Body of pancreas (tissue), 4 donors: ENCODE measurements at regions not wholly inside any gene's neighbourhood (a gene's known extent, or its start where the extent isn't known, plus 50 kb on each side); places are given as distances from the start of the nearest gene placed in this dataset.

Experiments used
- ATAC-seq: fragments of 150-250 bp; one replicate; pipeline ENCODE4 v1.9.1; 2016
- DNase-seq, 4 donors: peaks; one replicate each; pipeline ENCODE4 v3.0.0-alpha.2; 2019
- H3K27ac ChIP-seq, 4 donors: fragments of 200-600 bp; sonication (generic); 1 replicate in 3 of 4; 2 replicates in 1 of 4; pipeline versions ENCODE4 v1.5.1 to v1.6.1; 2016 to 2019; ENCODE audit warnings: mild to moderate bottlenecking in 1 of 4, mixed read lengths in 1 of 4, moderate library complexity in 1 of 4
- H3K27me3 ChIP-seq, 2 donors: fragments of 200-600 bp; sonication (generic); one replicate each; pipeline ENCODE4 v1.6.0; 2016; ENCODE audit warnings: mild to moderate bottlenecking in 1 of 2
- H3K36me3 ChIP-seq, 2 donors: fragments of 200-600 bp; sonication (generic); replicated peaks in 1 of 2; 2 replicates each; pipeline ENCODE4 v1.5.1; 2016; ENCODE audit warnings: low read depth in 2 of 2; ENCODE audit not compliant: insufficient read depth in 1 of 2
- H3K4me1 ChIP-seq: fragments of 200-600 bp; sonication (generic); one replicate; pipeline ENCODE4 v1.6.0; 2016
- H3K4me3 ChIP-seq, 2 donors: fragments of 200-600 bp; sonication (generic); 1 replicate in 1 of 2; 2 replicates in 1 of 2; pipeline ENCODE4 v1.5.1; 2016 to 2019
- H3K9me3 ChIP-seq, 3 donors: fragments of 200-600 bp; sonication (generic); 1 replicate in 2 of 3; 2 replicates in 1 of 3; pipeline ENCODE4 v1.5.1; 2016
- CTCF ChIP-seq, 7 experiments: fragments of 450-650 bp in 4 of 7; fragments of 200-600 bp in 3 of 7; sonication (generic) in 3 of 7; IDR thresholded peaks; one replicate each; pipeline ENCODE4 v1.5.1; 2016 to 2019; ENCODE audit warnings: antibody characterized with exemption in 7 of 7
- POLR2A ChIP-seq, 3 donors: fragments of 450-650 bp; IDR thresholded peaks; one replicate each; pipeline ENCODE4 v1.6.1; 2016; ENCODE audit warnings: antibody characterized with exemption in 3 of 3, mild to moderate bottlenecking in 2 of 3
- WGBS, 2 donors: methylation state at CpG; one replicate each; pipeline ENCODE4 v1.1.5; 2017; 5-methylcytosine and 5-hydroxymethylcytosine counted together
- intact Hi-C: fragments of 100-400 bp; cut with DNase I; formaldehyde crosslinking; loops from one replicate; pipeline ENCODE4 v1.15.1; 2023

DNA sequence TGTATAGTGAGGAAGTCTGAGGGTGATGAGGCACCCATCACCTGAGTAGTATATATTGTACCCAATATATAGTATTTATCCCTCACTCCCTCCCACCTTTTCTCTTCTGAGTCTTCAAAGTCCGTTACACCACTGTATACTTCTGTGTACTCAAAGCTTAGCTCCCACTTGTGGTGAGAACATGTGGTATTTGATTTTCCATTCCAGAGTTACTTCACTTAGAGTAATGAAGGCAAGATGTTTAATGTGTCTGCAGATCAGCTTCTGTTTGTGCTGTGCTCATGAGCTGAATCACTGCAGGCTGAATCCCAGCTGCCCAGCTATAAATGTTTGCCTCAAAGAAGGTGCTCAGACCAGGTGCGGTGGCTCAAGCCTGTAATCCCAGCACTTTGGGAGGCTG, 139.3 kb upstream of the FOXA2 start:
- WGBS, 2 donors, result 50 to 51% methylated on average over 2 of the region's 2 CpGs
- intact Hi-C loops, result no loop called here
- no peaks in the 10 kb centered on the region for H3K36me3 ChIP-seq
- no peaks in the 10 kb centered on the region for H3K9me3 ChIP-seq
- no peaks in the 10 kb centered on the region for H3K27me3 ChIP-seq
- no peak overlapping the region for H3K27ac ChIP-seq
- H3K4me1 ChIP-seq, result no peaks in the 10 kb centered on the region
- no peak overlapping the region for H3K4me3 ChIP-seq
- TF ChIP-seq CTCF (IDR thresholded peaks at IDR 0.05), result no peak
- no peak for TF ChIP-seq POLR2A (IDR thresholded peaks at IDR 0.05)
- DNase-seq (no peak), ATAC-seq (no peak)

DNA sequence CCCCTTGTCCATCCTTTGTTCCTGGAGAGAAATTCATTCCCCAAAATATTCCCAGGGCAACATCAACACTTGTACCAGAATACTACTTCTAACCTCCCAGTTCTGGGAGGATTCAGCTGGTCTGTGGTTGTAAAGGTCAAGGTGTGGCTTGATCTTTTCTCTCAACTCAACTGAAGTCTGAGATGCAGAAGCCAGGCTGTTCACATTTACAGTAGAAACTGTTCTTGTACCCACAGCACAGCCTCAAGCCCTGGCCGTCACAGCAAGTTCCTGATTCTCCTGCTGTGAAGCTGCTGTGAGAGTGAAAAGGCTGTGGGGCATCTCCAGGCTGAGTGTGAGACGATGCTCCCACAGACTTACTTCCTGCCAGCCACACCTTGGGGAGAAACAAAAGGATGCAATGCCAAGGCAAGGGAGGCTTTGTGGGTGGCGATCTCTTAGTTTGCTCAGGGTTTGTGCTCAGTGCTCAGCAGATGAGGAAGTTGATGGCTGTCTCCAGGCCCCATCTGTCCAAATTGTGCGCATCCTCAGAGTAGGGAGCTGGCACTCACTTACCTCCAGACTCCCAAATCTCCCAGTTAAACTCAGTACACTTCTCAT, 143.9 kb upstream of the FOXA2 start:
- Histone ChIP-seq H3K9me3 (no peaks in the 10 kb centered on the region), H3K4me1 (no peaks in the 10 kb centered on the region), H3K27ac (no peak overlapping the region), H3K27me3 (no peaks in the 10 kb centered on the region), H3K4me3 (no peak overlapping the region), H3K36me3 (no peaks in the 10 kb centered on the region)
- TF ChIP-seq CTCF (IDR thresholded peaks at IDR 0.05), result no peak
- TF ChIP-seq POLR2A (IDR thresholded peaks at IDR 0.05), result no peak
- 69 to 71% methylated on average over 4 of the region's 4 CpGs for WGBS, 2 donors
- intact Hi-C loops, result no loop called here
- ATAC-seq, result no peak
- no peak for DNase-seq

DNA sequence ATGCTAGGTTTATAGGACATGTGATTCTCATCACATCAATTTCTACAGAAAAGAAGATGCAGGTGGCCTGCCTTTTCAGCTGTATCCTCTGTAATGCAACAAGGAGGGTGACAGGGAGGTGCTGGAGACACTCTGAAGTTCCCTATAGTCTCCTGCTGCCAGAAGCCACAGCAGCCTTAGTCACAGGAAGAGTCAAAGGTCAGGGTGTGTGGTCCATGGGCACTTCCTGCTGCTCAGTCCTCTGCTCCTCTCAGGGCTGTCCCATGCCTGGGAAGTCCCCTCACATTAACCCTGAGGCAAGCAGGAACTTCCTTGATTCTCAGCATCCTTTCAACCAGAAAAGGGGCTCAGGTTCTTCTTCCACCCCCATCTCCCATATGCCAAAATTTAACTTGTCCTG, 144.8 kb upstream of the FOXA2 start:
- no peak for DNase-seq

GRCh38 chr20:22729616-22730236, 145.4 kb upstream of the FOXA2 start:
- DNase-seq, result no peak
- H3K27ac ChIP-seq, result no peak overlapping the region
- TF ChIP-seq CTCF (IDR thresholded peaks at IDR 0.05) (no peak), POLR2A (IDR thresholded peaks at IDR 0.05) (no peak)
- ATAC-seq, result no peak
- no peaks in the 10 kb centered on the region for H3K9me3 ChIP-seq
- H3K36me3 ChIP-seq, result no peaks in the 10 kb centered on the region
- intact Hi-C loops, result no loop called here
- 64 to 69% methylated on average over 8 of the region's 8 CpGs for WGBS, 2 donors
- H3K27me3 ChIP-seq, result no peaks in the 10 kb centered on the region
- no peak overlapping the region for H3K4me3 ChIP-seq
- no peaks in the 10 kb centered on the region for H3K4me1 ChIP-seq

More for the DNA sequence above, 144.8 kb upstream of the FOXA2 start:
- intact Hi-C loops, result no loop called here
- Histone ChIP-seq H3K27ac (no peak overlapping the region), H3K36me3 (no peaks in the 10 kb centered on the region), H3K4me3 (no peak overlapping the region), H3K9me3 (no peaks in the 10 kb centered on the region), H3K4me1 (no peaks in the 10 kb centered on the region), H3K27me3 (no peaks in the 10 kb centered on the region)
- no peak for TF ChIP-seq POLR2A (IDR thresholded peaks at IDR 0.05)
- no peak for TF ChIP-seq CTCF (IDR thresholded peaks at IDR 0.05)
- ATAC-seq, result no peak

DNA sequence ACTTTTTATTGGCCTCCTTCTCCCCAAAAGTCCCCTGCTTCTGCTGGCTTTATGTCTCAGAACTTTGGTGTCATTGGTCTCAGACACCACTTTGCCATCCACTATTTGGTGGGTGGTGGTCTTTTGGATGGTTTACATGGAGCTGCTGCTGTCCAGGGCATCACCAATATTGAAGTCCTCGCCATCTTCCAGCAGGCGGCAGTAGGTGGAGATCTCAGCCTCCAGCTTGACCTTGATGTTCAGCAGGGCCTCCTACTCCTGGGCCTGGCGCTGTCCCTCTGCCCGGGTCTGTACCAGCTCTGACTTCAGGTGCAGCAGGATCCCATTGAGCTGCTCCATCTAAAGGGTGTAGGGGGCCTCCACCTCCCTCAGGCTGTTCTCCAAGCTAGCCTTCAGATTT, 148.4 kb upstream of the FOXA2 start:
- Histone ChIP-seq H3K27ac (no peak overlapping the region), H3K9me3 (no peaks in the 10 kb centered on the region), H3K36me3 (no peaks in the 10 kb centered on the region), H3K4me3 (no peak overlapping the region), H3K4me1 (no peaks in the 10 kb centered on the region), H3K27me3 (no peaks in the 10 kb centered on the region)
- DNase-seq (no peak), ATAC-seq (no peak)
- intact Hi-C loops, result no loop called here
- 47 to 57% methylated on average over 1 to 4 of the region's 4 CpGs for WGBS, 2 donors
- TF ChIP-seq CTCF (IDR thresholded peaks at IDR 0.05) (peak in 1 of 7 experiments; percentile 3), POLR2A (IDR thresholded peaks at IDR 0.05) (no peak)
